ENCODE measurements at regions not wholly inside any gene's neighbourhood (a gene's known extent, or its start where the extent isn't known, plus 50 kb on each side); places are given as distances from the start of the nearest gene placed in this dataset.

- no peaks in the 10 kb centered on the region for H3K9me3 ChIP-seq (ENCODE audit: low read depth)
- H3K4me1 ChIP-seq (ENCODE audit: low read depth): no peaks in the 10 kb centered on the region
- TF ChIP-seq CTCF (IDR thresholded peaks at IDR 0.05; ENCODE audit: low read depth, low read length): no peak
- H3K27me3 ChIP-seq: no peaks in the 10 kb centered on the region
- H3K4me3 ChIP-seq: no peak overlapping the region
- DNase-seq (ENCODE audit: low read depth in 1 of 2, low spot score in 1 of 2): no peak
- H3K27ac ChIP-seq: no peak overlapping the region
- no peaks in the 10 kb centered on the region for H3K36me3 ChIP-seq
Measured at GRCh38 chr4:187550256-187550950, 445.2 kb upstream of the ZFP42 start.

GRCh38 chr4:187552781-187553180, 442.8 kb upstream of the ZFP42 start:
- no peak overlapping the region for H3K27ac ChIP-seq
- H3K36me3 ChIP-seq: no peaks in the 10 kb centered on the region
- DNase-seq (ENCODE audit: low read depth in 1 of 2, low spot score in 1 of 2): no peak
- no peak for TF ChIP-seq CTCF (IDR thresholded peaks at IDR 0.05; ENCODE audit: low read depth, low read length)
- H3K27me3 ChIP-seq: no peaks in the 10 kb centered on the region
- no peak overlapping the region for H3K4me3 ChIP-seq
- no peaks in the 10 kb centered on the region for H3K9me3 ChIP-seq (ENCODE audit: low read depth)
- H3K4me1 ChIP-seq (ENCODE audit: low read depth): no peaks in the 10 kb centered on the region

- Histone ChIP-seq H3K27ac (no peak overlapping the region), H3K9me3 (ENCODE audit: low read depth) (no peaks in the 10 kb centered on the region), H3K4me1 (ENCODE audit: low read depth) (no peaks in the 10 kb centered on the region), H3K27me3 (no peaks in the 10 kb centered on the region), H3K4me3 (no peak overlapping the region), H3K36me3 (no peaks in the 10 kb centered on the region)
- DNase-seq (ENCODE audit: low read depth in 1 of 2, low spot score in 1 of 2): no peak
- TF ChIP-seq CTCF (IDR thresholded peaks at IDR 0.05; ENCODE audit: low read depth, low read length): no peak
Measured at GRCh38 chr4:187555174-187555573, 440.4 kb upstream of the ZFP42 start.

- TF ChIP-seq CTCF (IDR thresholded peaks at IDR 0.05; ENCODE audit: low read depth, low read length): no peak
- DNase-seq (ENCODE audit: low read depth in 1 of 2, low spot score in 1 of 2): no peak
Measured at GRCh38 chr4:187558391-187558790, 437.2 kb upstream of the ZFP42 start.

GRCh38 chr4:187562345-187562744, 433.2 kb upstream of the ZFP42 start:
- H3K36me3 ChIP-seq: no peaks in the 10 kb centered on the region
- no peak for DNase-seq (ENCODE audit: low read depth in 1 of 2, low spot score in 1 of 2)
- H3K27me3 ChIP-seq: no peaks in the 10 kb centered on the region
- TF ChIP-seq CTCF (IDR thresholded peaks at IDR 0.05; ENCODE audit: low read depth, low read length): no peak
- no peaks in the 10 kb centered on the region for H3K4me1 ChIP-seq (ENCODE audit: low read depth)
- no peaks in the 10 kb centered on the region for H3K9me3 ChIP-seq (ENCODE audit: low read depth)
- H3K27ac ChIP-seq: no peak overlapping the region
- no peak overlapping the region for H3K4me3 ChIP-seq

More at GRCh38 chr4:187558391-187558790, 437.2 kb upstream of the ZFP42 start:
- Histone ChIP-seq H3K27ac (no peak overlapping the region), H3K27me3 (no peaks in the 10 kb centered on the region), H3K4me3 (no peak overlapping the region), H3K4me1 (ENCODE audit: low read depth) (no peaks in the 10 kb centered on the region), H3K36me3 (no peaks in the 10 kb centered on the region), H3K9me3 (ENCODE audit: low read depth) (no peaks in the 10 kb centered on the region)
